Right lobe of liver (tissue), 6 donors: ENCODE measurements at regions not wholly inside any gene's neighbourhood (a gene's known extent, or its start where the extent isn't known, plus 50 kb on each side); places are given as distances from the start of the nearest gene placed in this dataset.
"Not testable (repeated sequence)": the region's sequence is repeated elsewhere in the genome, so short reads cannot be mapped to it uniquely, and the experiment has no call there.

Source experiments
- ATAC-seq, 4 donors: fragments of 200-7000 bp; cut with Tn5 transposase; one replicate each; pipeline ENCODE4 v1.9.1; 2020; ENCODE audit warnings: mild to moderate bottlenecking in 4 of 4, moderate library complexity in 4 of 4
- DNase-seq, 3 donors: peaks; one replicate each; pipeline ENCODE4 v3.0.0-alpha.2; 2020
- H3K27ac ChIP-seq, 3 donors: fragments of 200-600 bp; one replicate each; pipeline ENCODE4 v1.8.0; 2022
- H3K27me3 ChIP-seq, 2 donors: fragments of 200-600 bp; one replicate each; pipeline ENCODE4 v1.8.0; 2022
- H3K36me3 ChIP-seq, 4 donors: fragments of 200-600 bp; sonication (generic) in 1 of 4; one replicate each; pipeline versions ENCODE4 v1.5.1 to v1.8.0; 2017 to 2022; ENCODE audit warnings: control low read depth in 1 of 4
- H3K4me1 ChIP-seq, 4 donors: fragments of 200-600 bp; sonication (generic) in 1 of 4; one replicate each; pipeline versions ENCODE4 v1.5.1 to v1.8.0; 2017 to 2022; ENCODE audit warnings: control low read depth in 1 of 4
- H3K4me3 ChIP-seq, 3 donors: fragments of 200-600 bp; one replicate each; pipeline ENCODE4 v1.8.0; 2022
- H3K9me3 ChIP-seq, 4 donors: fragments of 200-600 bp; sonication (generic) in 1 of 4; one replicate each; pipeline versions ENCODE4 v1.5.1 to v1.8.0; 2017 to 2022; ENCODE audit warnings: control low read depth in 1 of 4
- WGBS: methylation state at CpG from one replicate; pipeline ENCODE4 v1.1.6; 2018; ENCODE audit warnings: low coverage, low lambda C conversion rate; ENCODE audit not compliant: insufficient coverage; ENCODE audit errors: missing lambda C conversion rate; 5-methylcytosine and 5-hydroxymethylcytosine counted together
- intact Hi-C, 2 donors: fragments of 100-400 bp; cut with DNase I; formaldehyde crosslinking; loops; one replicate each; pipeline versions ENCODE4 v1.11.2 to v1.14.1; 2022
- donor health status: DM: no; HTN: yes; CAD: no.
- donor health status: DM: no; HTN: no; CAD: no.
- donor health status: DM: no; HTN: no; CAD: no.
- donor health status: DM: no; HTN: yes; CAD: no.
- donor health status: DM: no; HTN: yes; CAD: no.

- DNase-seq, H3K36me3 ChIP-seq, H3K4me3 ChIP-seq, H3K27me3 ChIP-seq, H3K4me1 ChIP-seq, intact Hi-C loops, H3K27ac ChIP-seq, H3K9me3 ChIP-seq: not testable (repeated sequence)
- no CpG with 5 or more reads among the region's 25 CpGs for WGBS
- peak; percentile 29 to 60 (median 40) for ATAC-seq
These were observed 4823.4 kb upstream of the TPTE start for GRCh38 chr21:5697733-5698560.
